GM12878 (cell line): ENCODE measurements at regions not wholly inside any gene's neighbourhood (a gene's known extent, or its start where the extent isn't known, plus 50 kb on each side); places are given as distances from the start of the nearest gene placed in this dataset.

Source experiments
- ATAC-seq: fragments of 200-7000 bp; cut with Tn5 transposase; 3 replicates; pipeline ENCODE4 v1.9.1; 2020; ENCODE audit warnings: mild to moderate bottlenecking, moderate library complexity
- BruUV-seq: library from RNA; stranded (reverse); fragments of 400-500 nt; replicated peaks from 2 replicates; lab custom pipeline; 2021; lab: Mats Ljungman, UMichigan
- CTCF ChIA-PET: fragments of 300-600 bp; sonication (Branson Sonifier 250); formaldehyde crosslinking; extraction: SDS; loops from one replicate; lab custom pipeline; 2021; ENCODE audit warnings: inconsistent platforms; lab: Yijun Ruan, JAX
- POLR2A ChIA-PET: fragments of 350-600 bp; formaldehyde crosslinking; extraction: SDS; loops from one replicate; lab custom pipeline; 2021; ENCODE audit warnings: inconsistent platforms; lab: Charles Lee
- RAD21 ChIA-PET: fragments of 300-600 bp; sonication (Branson Sonifier 250); formaldehyde crosslinking; loops from one replicate; lab custom pipeline; 2023; ENCODE audit warnings: antibody characterized with exemption; ENCODE audit not compliant: unreplicated experiment; lab: Charles Lee
- SMC1A ChIA-PET: fragments of 300-600 bp; sonication (Branson Sonifier 250); formaldehyde crosslinking; loops from one replicate; lab custom pipeline; 2023; ENCODE audit not compliant: unreplicated experiment, uncharacterized antibody; lab: Charles Lee
- DNase-seq: peaks from one replicate; pipeline ENCODE4 v3.0.0-alpha.2; 2011; ENCODE audit warnings: low read depth, low spot score
- FAIRE-seq: peaks from 3 replicates; lab custom pipeline; 2011; peaks lifted over from hg19 to GRCh38; lab: Jason Lieb, UNC
- H2AFZ ChIP-seq: 2 replicates; pipeline ENCODE4 v1.6.0; 2011; ENCODE audit warnings: low read depth, low read length, control low read depth; ENCODE audit not compliant: control insufficient read depth
- H3K27ac ChIP-seq: 2 replicates; pipeline ENCODE4 v1.5.1; 2011; ENCODE audit warnings: control low read depth; ENCODE audit not compliant: control insufficient read depth, insufficient read depth
- H3K27me3 ChIP-seq, 2 experiments: replicated peaks in 1 of 2; 2 replicates each; pipeline versions ENCODE4 v1.6.0 to v1.6.1; 2011; ENCODE audit warnings: low read length in 1 of 2; ENCODE audit not compliant: control insufficient read depth in 2 of 2, insufficient read depth in 2 of 2
- H3K36me3 ChIP-seq, 2 experiments: 2 replicates each; pipeline ENCODE4 v1.5.1; 2011; ENCODE audit warnings: low read length in 1 of 2; ENCODE audit not compliant: control insufficient read depth in 2 of 2, insufficient read depth in 2 of 2
- H3K4me1 ChIP-seq: 2 replicates; pipeline ENCODE4 v1.6.1; 2011; ENCODE audit warnings: mild to moderate bottlenecking, low read length, moderate library complexity, mixed read lengths; ENCODE audit not compliant: control insufficient read depth, insufficient read depth
- H3K4me2 ChIP-seq: 2 replicates; pipeline ENCODE4 v1.6.0; 2011; ENCODE audit warnings: control low read depth; ENCODE audit not compliant: control insufficient read depth, insufficient read depth
- H3K4me3 ChIP-seq: fragments of 200-600 bp; sonication (generic); 2 replicates; pipeline ENCODE4 v1.5.1; 2016
- H3K79me2 ChIP-seq: 2 replicates; pipeline ENCODE4 v1.6.0; 2011; ENCODE audit warnings: low read length; ENCODE audit not compliant: control insufficient read depth, insufficient read depth
- H3K9ac ChIP-seq: 2 replicates; pipeline ENCODE4 v1.8.0; 2011; ENCODE audit warnings: low read length, control low read depth, mixed read lengths; ENCODE audit not compliant: control insufficient read depth, insufficient read depth
- H3K9me3 ChIP-seq: replicated peaks from 3 replicates; pipeline ENCODE4 v1.5.1; 2011; ENCODE audit warnings: mild to moderate bottlenecking, low read length; ENCODE audit not compliant: control insufficient read depth, insufficient read depth
- H4K20me1 ChIP-seq: 2 replicates; pipeline ENCODE4 v1.6.0; 2011; ENCODE audit not compliant: control insufficient read depth, insufficient read depth
- BRCA1 ChIP-seq: IDR thresholded peaks from 2 replicates; pipeline ENCODE4 v1.6.1; 2011; ENCODE audit warnings: low read depth, low read length, improper control_type of control experiment
- ESRRA ChIP-seq: IDR thresholded peaks from 2 replicates; pipeline ENCODE4 v1.6.1; 2012; ENCODE audit warnings: mild to moderate bottlenecking, low read length, improper control_type of control experiment
- HCFC1 ChIP-seq: fragments of 150-350 bp; IDR thresholded peaks from 2 replicates; pipeline ENCODE4 v1.6.1; 2014; ENCODE audit warnings: low read length
- KLF5 ChIP-seq: fragments of 450-650 bp; IDR thresholded peaks from 2 replicates; pipeline ENCODE4 v1.6.1; 2014; ENCODE audit warnings: mild to moderate bottlenecking; ENCODE audit not compliant: partially characterized antibody
- MTA3 ChIP-seq: IDR thresholded peaks from 2 replicates; pipeline ENCODE4 v1.6.1; 2012; ENCODE audit warnings: low read length, inconsistent platforms, borderline replicate concordance
- NR2F1 ChIP-seq: fragments of 450-650 bp; conservative IDR thresholded peaks from 2 replicates; pipeline ENCODE4 v1.6.1; 2017; ENCODE audit warnings: mild to moderate bottlenecking
- PAX5 ChIP-seq: IDR thresholded peaks from 2 replicates; pipeline ENCODE4 v1.6.1; 2011; ENCODE audit warnings: low read depth, low read length, borderline replicate concordance
- USF1 ChIP-seq: IDR thresholded peaks from 2 replicates; pipeline ENCODE4 v1.6.1; 2011; ENCODE audit warnings: borderline replicate concordance, low read depth, mild to moderate bottlenecking, moderate library complexity, mixed read lengths, low read length; ENCODE audit not compliant: insufficient read depth; ENCODE audit errors: extremely low read length
- ZNF592 ChIP-seq: fragments of 450-650 bp; IDR thresholded peaks from 2 replicates; pipeline ENCODE4 v1.6.1; 2017; ENCODE audit warnings: mild to moderate bottlenecking, moderate library complexity
- WGBS: methylation state at CpG from one replicate; pipeline ENCODE4 v1.1.6; 2016; ENCODE audit warnings: low lambda C conversion rate; ENCODE audit not compliant: insufficient replicate concordance, insufficient coverage; ENCODE audit errors: missing lambda C conversion rate; 5-methylcytosine and 5-hydroxymethylcytosine counted together
- in situ Hi-C: fragments of 300-500 bp; cut with MboI; formaldehyde crosslinking; loops from 9 replicates; pipeline ENCODE4 v1.14.3; 2018; ENCODE audit warnings: mixed read lengths
- intact Hi-C: fragments of 100-400 bp; cut with micrococcal nuclease; formaldehyde crosslinking; loops from one replicate; pipeline ENCODE4 v1.14.2; 2022; ENCODE audit not compliant: unreplicated experiment

DNA sequence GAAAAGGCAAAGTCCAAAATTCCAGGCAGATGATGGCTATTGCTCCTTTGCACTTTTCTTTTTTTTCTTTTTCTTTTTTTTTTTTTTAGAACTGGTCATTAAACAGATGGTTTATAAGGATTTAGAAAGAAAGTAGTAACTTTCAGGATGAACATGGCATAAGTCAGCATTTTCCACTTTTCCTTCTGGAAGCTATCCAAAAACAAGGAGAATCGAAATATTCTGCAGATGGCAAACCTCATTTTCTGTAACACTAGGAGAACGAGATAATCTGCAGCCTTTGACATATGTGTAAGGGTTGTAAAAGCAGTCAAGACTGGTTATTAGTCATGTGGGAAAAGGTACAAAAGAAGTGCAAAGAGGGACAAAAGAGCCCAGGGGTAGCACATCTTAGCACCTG lies 69.1 kb upstream of the PUM3 start:
- Histone ChIP-seq H3K9me3 (no peaks in the 10 kb centered on the region), H3K27me3 (no peaks in the 10 kb centered on the region), H2AFZ (no peak overlapping the region), H4K20me1 (no peaks in the 10 kb centered on the region), H3K79me2 (no peaks in the 10 kb centered on the region), H3K4me3 (no peak overlapping the region), H3K27ac (no peak overlapping the region), H3K9ac (no peak overlapping the region), H3K36me3 (no peaks in the 10 kb centered on the region), H3K4me2 (no peak overlapping the region), H3K4me1 (no peaks in the 10 kb centered on the region)
- BruUV-seq = no TSS peak
- in situ Hi-C loops (no loop called here), intact Hi-C loops (no loop called here)
- CTCF ChIA-PET = no interaction called here
- DNase-seq (no peak), ATAC-seq (no peak), FAIRE-seq (no peak)
- RAD21 ChIA-PET = no interaction called here
- no peak for TF ChIP-seq PAX5
- no peak for TF ChIP-seq MTA3
- TF ChIP-seq HCFC1 = no peak
- TF ChIP-seq USF1 = no peak
- TF ChIP-seq NR2F1 = no peak
- no peak for TF ChIP-seq ZNF592
- TF ChIP-seq KLF5 = no peak
- no peak for TF ChIP-seq BRCA1
- TF ChIP-seq ESRRA = no peak
- POLR2A ChIA-PET = no interaction called here
- SMC1A ChIA-PET = no interaction called here
- 0% methylated on average over 2 of the region's 2 CpGs for WGBS
